ENCODE measurements at regions not wholly inside any gene's neighbourhood (a gene's known extent, or its start where the extent isn't known, plus 50 kb on each side); places are given as distances from the start of the nearest gene placed in this dataset.
"Not testable (repeated sequence)": the region's sequence is repeated elsewhere in the genome, so short reads cannot be mapped to it uniquely, and the experiment has no call there.

GRCh38 chr2:111492995-111493719, 372.4 kb downstream of the BCL2L11 start:
- not testable (repeated sequence) for DNase-seq (ENCODE audit: low read depth in 1 of 2, low spot score in 1 of 2)

- DNase-seq (ENCODE audit: low read depth in 1 of 2, low spot score in 1 of 2): not testable (repeated sequence)
These were observed 373.0 kb downstream of the BCL2L11 start for GRCh38 chr2:111493720-111494078.

GRCh38 chr2:111494288-111494980, 373.7 kb downstream of the BCL2L11 start:
- DNase-seq (ENCODE audit: low read depth in 1 of 2, low spot score in 1 of 2): not testable (repeated sequence)

GRCh38 chr2:111494981-111495315, 374.2 kb downstream of the BCL2L11 start:
- not testable (repeated sequence) for DNase-seq (ENCODE audit: low read depth in 1 of 2, low spot score in 1 of 2)

GRCh38 chr2:111495636-111496035, 374.9 kb downstream of the BCL2L11 start:
- not testable (repeated sequence) for DNase-seq (ENCODE audit: low read depth in 1 of 2, low spot score in 1 of 2)

GRCh38 chr2:111496176-111496575, 375.5 kb downstream of the BCL2L11 start:
- DNase-seq (ENCODE audit: low read depth in 1 of 2, low spot score in 1 of 2): not testable (repeated sequence)

- DNase-seq (ENCODE audit: low read depth in 1 of 2, low spot score in 1 of 2): not testable (repeated sequence)
These were observed 376.1 kb downstream of the BCL2L11 start for GRCh38 chr2:111496860-111497259.

- not testable (repeated sequence) for DNase-seq (ENCODE audit: low read depth in 1 of 2, low spot score in 1 of 2)
These were observed 376.6 kb downstream of the BCL2L11 start for GRCh38 chr2:111497270-111497669.

- DNase-seq (ENCODE audit: low read depth in 1 of 2, low spot score in 1 of 2): not testable (repeated sequence)
These were observed 379.9 kb downstream of the BCL2L11 start for GRCh38 chr2:111500536-111501062.

- not testable (repeated sequence) for DNase-seq (ENCODE audit: low read depth in 1 of 2, low spot score in 1 of 2)
These were observed 380.0 kb downstream of the ANAPC1 start for GRCh38 chr2:111503844-111504570.

- DNase-seq (ENCODE audit: low read depth in 1 of 2, low spot score in 1 of 2): not testable (repeated sequence)
These were observed 379.4 kb downstream of the ANAPC1 start for GRCh38 chr2:111504571-111504942.

GRCh38 chr2:111505267-111505666, 378.7 kb downstream of the ANAPC1 start:
- not testable (repeated sequence) for DNase-seq (ENCODE audit: low read depth in 1 of 2, low spot score in 1 of 2)

GRCh38 chr2:111506936-111507335, 377.1 kb downstream of the ANAPC1 start:
- DNase-seq (ENCODE audit: low read depth in 1 of 2, low spot score in 1 of 2): not testable (repeated sequence)

- DNase-seq (ENCODE audit: low read depth in 1 of 2, low spot score in 1 of 2): not testable (repeated sequence)
These were observed 374.6 kb downstream of the ANAPC1 start for GRCh38 chr2:111509225-111509869.

- DNase-seq (ENCODE audit: low read depth in 1 of 2, low spot score in 1 of 2): not testable (repeated sequence)
These were observed 373.6 kb downstream of the ANAPC1 start for GRCh38 chr2:111510384-111510783.

- DNase-seq (ENCODE audit: low read depth in 1 of 2, low spot score in 1 of 2): not testable (repeated sequence)
These were observed 372.9 kb downstream of the ANAPC1 start for GRCh38 chr2:111511062-111511461.

GRCh38 chr2:111512378-111512777, 371.6 kb downstream of the ANAPC1 start:
- not testable (repeated sequence) for DNase-seq (ENCODE audit: low read depth in 1 of 2, low spot score in 1 of 2)

GRCh38 chr2:111514138-111514537, 369.9 kb downstream of the ANAPC1 start:
- not testable (repeated sequence) for DNase-seq (ENCODE audit: low read depth in 1 of 2, low spot score in 1 of 2)

- not testable (repeated sequence) for DNase-seq (ENCODE audit: low read depth in 1 of 2, low spot score in 1 of 2)
These were observed 366.8 kb downstream of the ANAPC1 start for GRCh38 chr2:111517050-111517720.

- DNase-seq (ENCODE audit: low read depth in 1 of 2, low spot score in 1 of 2): not testable (repeated sequence)
These were observed 366.3 kb downstream of the ANAPC1 start for GRCh38 chr2:111517721-111518053.

- DNase-seq (ENCODE audit: low read depth in 1 of 2, low spot score in 1 of 2): no peak
These were observed 364.9 kb downstream of the ANAPC1 start for GRCh38 chr2:111519071-111519470.

All from stimulated activated CD4-positive, alpha-beta T cell treated with anti-CD3 and anti-CD28 coated beads, Interleukin-15, amount 100 ng/mL, for 1 hour (primary cell).